ENCODE measurements at regions not wholly inside any gene's neighbourhood (a gene's known extent, or its start where the extent isn't known, plus 50 kb on each side); places are given as distances from the start of the nearest gene placed in this dataset.

GRCh38 chr18:53603276-53603675, 621.2 kb downstream of the MBD2 start:
- TF ChIP-seq POLR2A (IDR thresholded peaks at IDR 0.05) (no peak), CTCF (IDR thresholded peaks at IDR 0.05) (no peak)
